Upper lobe of left lung (tissue), 6 donors: ENCODE measurements at regions not wholly inside any gene's neighbourhood (a gene's known extent, or its start where the extent isn't known, plus 50 kb on each side); places are given as distances from the start of the nearest gene placed in this dataset.

ENCODE experiments used
- ATAC-seq, 2 donors: fragments of 200-7000 bp; cut with Tn5 transposase; one replicate each; pipeline ENCODE4 v1.9.1; 2022; ENCODE audit warnings: mild to moderate bottlenecking in 2 of 2, moderate library complexity in 2 of 2; ENCODE audit not compliant: low FRiP score in 2 of 2
- DNase-seq, 2 donors: peaks; one replicate each; pipeline ENCODE4 v3.0.0-alpha.2; 2019 to 2020
- H3K27ac ChIP-seq, 4 donors: fragments of 200-600 bp; sonication (generic); one replicate each; pipeline ENCODE4 v1.5.1; 2016 to 2019
- H3K27me3 ChIP-seq, 4 donors: fragments of 200-600 bp; sonication (generic); one replicate each; pipeline ENCODE4 v1.5.1; 2017 to 2019
- H3K36me3 ChIP-seq, 4 donors: fragments of 200-600 bp; sonication (generic); one replicate each; pipeline ENCODE4 v1.5.1; 2016 to 2019
- H3K4me1 ChIP-seq, 4 donors: fragments of 200-600 bp; sonication (generic); one replicate each; pipeline ENCODE4 v1.5.1; 2018 to 2019
- H3K4me3 ChIP-seq, 4 donors: fragments of 200-600 bp; sonication (generic); one replicate each; pipeline ENCODE4 v1.5.1; 2017 to 2019; ENCODE audit warnings: mild to moderate bottlenecking in 2 of 4, moderate library complexity in 1 of 4
- H3K9me3 ChIP-seq, 4 donors: fragments of 200-600 bp; sonication (generic); one replicate each; pipeline ENCODE4 v1.5.1; 2018 to 2019
- EP300 ChIP-seq, 4 donors: sonication (generic); formaldehyde crosslinking; IDR thresholded peaks; one replicate each; pipeline ENCODE4 v1.5.1; 2017; ENCODE audit warnings: antibody characterized with exemption in 4 of 4, control low read depth in 2 of 4
- POLR2A ChIP-seq, 4 donors: fragments of 450-650 bp; IDR thresholded peaks; one replicate each; pipeline ENCODE4 v1.5.1; 2016 to 2017; ENCODE audit warnings: antibody characterized with exemption in 4 of 4, mild to moderate bottlenecking in 2 of 4
- POLR2AphosphoS5 ChIP-seq, 2 donors: sonication (generic); formaldehyde crosslinking; IDR thresholded peaks; one replicate each; pipeline ENCODE4 v1.5.1; 2017; ENCODE audit warnings: antibody characterized with exemption in 2 of 2
- WGBS, 2 donors: methylation state at CpG; one replicate each; pipeline ENCODE4 v1.1.5; 2017 to 2018; 5-methylcytosine and 5-hydroxymethylcytosine counted together
- TF ChIP-seq, protein P1 (sequence below), 6 experiments: fragments of 450-650 bp in 4 of 6; fragments of 200-600 bp in 2 of 6; sonication (generic) in 2 of 6; IDR thresholded peaks; one replicate each; pipeline ENCODE4 v1.5.1; 2016 to 2019; ENCODE audit warnings: antibody characterized with exemption in 6 of 6
- donor health status: DM: no; HTN: no; CAD: no; lungs with moderate emphysema.
- donor health status: DM: no; HTN: yes; CAD: no; lungs with severe emphysema.

DNA sequence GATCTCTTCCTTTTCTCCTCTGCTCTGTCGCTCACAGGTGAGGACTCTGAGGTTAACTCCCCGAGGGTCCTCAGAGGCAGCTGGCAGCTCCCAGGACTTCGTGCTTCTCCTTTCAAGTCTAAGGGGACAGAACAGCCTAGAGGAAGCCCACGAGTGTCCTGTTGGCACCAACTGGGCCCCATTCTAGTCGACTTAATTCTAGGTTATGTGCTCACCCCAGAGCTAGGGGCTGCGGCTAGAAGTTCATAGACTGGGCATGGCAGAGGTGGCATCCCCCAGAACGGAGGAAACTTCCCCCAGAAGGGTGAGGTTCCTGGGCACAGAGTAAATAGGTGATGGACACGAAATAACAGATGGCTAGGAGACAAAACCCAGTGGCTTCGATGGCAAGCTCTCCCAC, 259.4 kb downstream of the TEX36 start:
- H3K9me3 ChIP-seq = no peaks in the 10 kb centered on the region
- no peaks in the 10 kb centered on the region for H3K27me3 ChIP-seq
- DNase-seq = no peak
- TF ChIP-seq, protein P1, sequence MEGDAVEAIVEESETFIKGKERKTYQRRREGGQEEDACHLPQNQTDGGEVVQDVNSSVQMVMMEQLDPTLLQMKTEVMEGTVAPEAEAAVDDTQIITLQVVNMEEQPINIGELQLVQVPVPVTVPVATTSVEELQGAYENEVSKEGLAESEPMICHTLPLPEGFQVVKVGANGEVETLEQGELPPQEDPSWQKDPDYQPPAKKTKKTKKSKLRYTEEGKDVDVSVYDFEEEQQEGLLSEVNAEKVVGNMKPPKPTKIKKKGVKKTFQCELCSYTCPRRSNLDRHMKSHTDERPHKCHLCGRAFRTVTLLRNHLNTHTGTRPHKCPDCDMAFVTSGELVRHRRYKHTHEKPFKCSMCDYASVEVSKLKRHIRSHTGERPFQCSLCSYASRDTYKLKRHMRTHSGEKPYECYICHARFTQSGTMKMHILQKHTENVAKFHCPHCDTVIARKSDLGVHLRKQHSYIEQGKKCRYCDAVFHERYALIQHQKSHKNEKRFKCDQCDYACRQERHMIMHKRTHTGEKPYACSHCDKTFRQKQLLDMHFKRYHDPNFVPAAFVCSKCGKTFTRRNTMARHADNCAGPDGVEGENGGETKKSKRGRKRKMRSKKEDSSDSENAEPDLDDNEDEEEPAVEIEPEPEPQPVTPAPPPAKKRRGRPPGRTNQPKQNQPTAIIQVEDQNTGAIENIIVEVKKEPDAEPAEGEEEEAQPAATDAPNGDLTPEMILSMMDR (IDR thresholded peaks at IDR 0.05) = no peak
- TF ChIP-seq POLR2A (IDR thresholded peaks at IDR 0.05) (no peak), EP300 (IDR thresholded peaks at IDR 0.05) (no peak), POLR2AphosphoS5 (IDR thresholded peaks at IDR 0.05) (no peak)
- no peak overlapping the region for H3K4me3 ChIP-seq
- H3K27ac ChIP-seq = no peak overlapping the region
- WGBS, 2 donors = 79 to 84% methylated on average over 8 to 9 of the region's 9 CpGs
- H3K36me3 ChIP-seq = no peaks in the 10 kb centered on the region
- ATAC-seq = no peak
- H3K4me1 ChIP-seq = no peaks in the 10 kb centered on the region

DNA sequence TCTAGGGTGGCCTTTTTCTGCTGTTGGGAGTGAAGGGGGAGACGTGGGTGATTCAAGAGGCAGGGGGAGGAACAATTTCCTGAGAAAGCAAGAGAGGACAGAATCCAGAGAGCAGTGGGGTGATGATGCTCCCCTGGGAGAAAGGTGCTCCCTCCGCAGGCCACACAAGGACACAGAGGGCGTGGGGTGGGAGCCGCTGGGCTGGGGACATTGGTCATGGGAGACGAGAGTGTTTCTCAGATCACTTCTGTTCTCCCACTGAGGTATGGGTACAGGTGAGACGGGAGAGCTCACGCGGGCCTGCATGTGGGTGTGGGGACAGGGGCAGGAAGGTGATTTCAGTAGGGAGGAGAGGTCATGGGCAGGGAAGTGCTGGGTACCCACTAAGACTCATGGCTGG, 259.5 kb upstream of the CTBP2 start:
- peak in 1 of 2 donors; percentile 43 for DNase-seq
- H3K9me3 ChIP-seq = no peaks in the 10 kb centered on the region
- TF ChIP-seq POLR2A (IDR thresholded peaks at IDR 0.05) = no peak
- TF ChIP-seq EP300 (IDR thresholded peaks at IDR 0.05) = no peak
- TF ChIP-seq, protein P1 (IDR thresholded peaks at IDR 0.05) = no peak
- TF ChIP-seq POLR2AphosphoS5 (IDR thresholded peaks at IDR 0.05) = no peak
- no peak overlapping the region for H3K27ac ChIP-seq
- H3K4me3 ChIP-seq = no peak overlapping the region
- H3K27me3 ChIP-seq = no peaks in the 10 kb centered on the region
- no peak for ATAC-seq
- H3K36me3 ChIP-seq = no peaks in the 10 kb centered on the region
- 90 to 91% methylated on average over 8 of the region's 8 CpGs for WGBS, 2 donors
- no peaks in the 10 kb centered on the region for H3K4me1 ChIP-seq

- no peak overlapping the region for H3K27ac ChIP-seq
- no peaks in the 10 kb centered on the region for H3K4me1 ChIP-seq
- H3K4me3 ChIP-seq = no peak overlapping the region
- TF ChIP-seq POLR2A (IDR thresholded peaks at IDR 0.05) (no peak), POLR2AphosphoS5 (IDR thresholded peaks at IDR 0.05) (no peak), EP300 (IDR thresholded peaks at IDR 0.05) (no peak)
- TF ChIP-seq, protein P1 (IDR thresholded peaks at IDR 0.05) = no peak
- no peaks in the 10 kb centered on the region for H3K36me3 ChIP-seq
- ATAC-seq (no peak), DNase-seq (no peak)
- 72 to 90% methylated on average over 8 of the region's 8 CpGs for WGBS, 2 donors
- H3K9me3 ChIP-seq = no peaks in the 10 kb centered on the region
- H3K27me3 ChIP-seq = no peaks in the 10 kb centered on the region
These were observed 258.8 kb upstream of the CTBP2 start for GRCh38 chr10:125419146-125419545.

DNA sequence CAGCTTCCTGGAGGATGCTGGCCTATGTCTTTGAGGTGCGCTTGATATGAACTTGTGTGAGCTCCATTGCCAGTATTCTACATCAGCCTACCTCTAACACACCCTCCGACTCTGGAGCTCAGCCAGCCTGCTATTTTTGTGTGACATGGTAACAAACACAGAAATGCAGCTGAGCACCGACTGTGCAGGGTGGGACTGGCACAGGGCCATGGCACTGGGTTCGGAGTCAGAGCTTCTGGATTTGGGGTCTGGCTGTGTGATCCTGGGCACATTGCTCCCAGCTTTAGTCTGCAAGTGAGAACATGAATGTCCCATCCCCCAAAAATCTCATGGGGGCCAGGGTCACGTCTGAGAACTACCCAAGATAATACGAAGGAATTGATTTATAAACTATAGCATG, 257.2 kb upstream of the CTBP2 start:
- Histone ChIP-seq H3K27ac (no peak overlapping the region), H3K9me3 (no peaks in the 10 kb centered on the region), H3K4me3 (no peak overlapping the region), H3K27me3 (no peaks in the 10 kb centered on the region), H3K36me3 (no peaks in the 10 kb centered on the region), H3K4me1 (no peaks in the 10 kb centered on the region)
- DNase-seq = no peak
- ATAC-seq = no peak
- WGBS, 2 donors = 62 to 88% methylated on average over 3 to 6 of the region's 6 CpGs
- TF ChIP-seq POLR2AphosphoS5 (IDR thresholded peaks at IDR 0.05) (no peak), EP300 (IDR thresholded peaks at IDR 0.05) (no peak), POLR2A (IDR thresholded peaks at IDR 0.05) (no peak)
- TF ChIP-seq, protein P1 (IDR thresholded peaks at IDR 0.05) = no peak

GRCh38 chr10:125415964-125416363, 255.6 kb upstream of the CTBP2 start:
- H3K9me3 ChIP-seq = no peaks in the 10 kb centered on the region
- ATAC-seq = no peak
- no peak overlapping the region for H3K4me3 ChIP-seq
- DNase-seq = no peak
- H3K27ac ChIP-seq = no peak overlapping the region
- no peaks in the 10 kb centered on the region for H3K36me3 ChIP-seq
- WGBS, 2 donors = 79% methylated on average over 2 of the region's 2 CpGs
- TF ChIP-seq EP300 (IDR thresholded peaks at IDR 0.05) = no peak
- no peak for TF ChIP-seq POLR2AphosphoS5 (IDR thresholded peaks at IDR 0.05)
- TF ChIP-seq, protein P1 (IDR thresholded peaks at IDR 0.05) = no peak
- TF ChIP-seq POLR2A (IDR thresholded peaks at IDR 0.05) = no peak
- H3K27me3 ChIP-seq = no peaks in the 10 kb centered on the region
- H3K4me1 ChIP-seq = no peaks in the 10 kb centered on the region
